ENCODE measurements at regions not wholly inside any gene's neighbourhood (a gene's known extent, or its start where the extent isn't known, plus 50 kb on each side); places are given as distances from the start of the nearest gene placed in this dataset.

- TF ChIP-seq TAF1 (IDR thresholded peaks at IDR 0.05; ENCODE audit: borderline replicate concordance, low read depth, low read length) (no peak), POLR2A (IDR thresholded peaks at IDR 0.05; ENCODE audit: low read depth, low read length) (no peak)
Observed at GRCh38 chr4:34250562-34250961, 1993.8 kb downstream of the ARAP2 start.
